Stomach (tissue), 8 donors: ENCODE measurements at regions not wholly inside any gene's neighbourhood (a gene's known extent, or its start where the extent isn't known, plus 50 kb on each side); places are given as distances from the start of the nearest gene placed in this dataset.
A peak's percentile ranks its signal among the peaks of the same experiment; 100 is the strongest.

Source experiments
- DNase-seq, 2 donors: peaks; one replicate each; pipeline versions ENCODE4 v3.0.0 to v3.0.0-alpha.2; 2013 to 2019
- H3K27ac ChIP-seq, 5 donors: fragments of 200-600 bp in 4 of 5; sonication (generic) in 4 of 5; one replicate each; pipeline ENCODE4 v1.5.1; 2013 to 2019; ENCODE audit warnings: mild to moderate bottlenecking in 1 of 5, moderate library complexity in 1 of 5
- H3K27me3 ChIP-seq, 3 donors: fragments of 200-600 bp; sonication (generic); one replicate each; pipeline ENCODE4 v1.5.1; 2017 to 2019; ENCODE audit warnings: mixed run types in 1 of 3
- H3K36me3 ChIP-seq, 4 donors: fragments of 200-600 bp; sonication (generic); 1 replicate in 3 of 4; 2 replicates in 1 of 4; pipeline ENCODE4 v1.5.1; 2016 to 2019
- H3K4me1 ChIP-seq, 4 donors: fragments of 200-600 bp; sonication (generic); one replicate each; pipeline ENCODE4 v1.5.1; 2016 to 2019
- H3K4me3 ChIP-seq, 4 donors: fragments of 200-600 bp; sonication (generic) in 3 of 4; one replicate each; pipeline ENCODE4 v1.5.1; 2016 to 2019; ENCODE audit warnings: mild to moderate bottlenecking in 1 of 4
- H3K9me3 ChIP-seq, 4 donors: fragments of 200-600 bp; sonication (generic); one replicate each; pipeline ENCODE4 v1.5.1; 2016 to 2019
- CTCF ChIP-seq, 7 experiments: fragments of 450-650 bp in 4 of 7; fragments of 200-600 bp in 3 of 7; sonication (generic) in 3 of 7; IDR thresholded peaks; one replicate each; pipeline ENCODE4 v1.5.1; 2016 to 2019; ENCODE audit warnings: antibody characterized with exemption in 7 of 7, control low read depth in 2 of 7, mild to moderate bottlenecking in 1 of 7
- EP300 ChIP-seq: sonication (generic); formaldehyde crosslinking; IDR thresholded peaks from one replicate; pipeline ENCODE4 v1.6.1; 2017; ENCODE audit warnings: antibody characterized with exemption
- POLR2A ChIP-seq, 4 donors: fragments of 450-650 bp; IDR thresholded peaks; one replicate each; pipeline ENCODE4 v1.6.1; 2016; ENCODE audit warnings: antibody characterized with exemption in 4 of 4, control low read depth in 2 of 4, mild to moderate bottlenecking in 1 of 4, moderate library complexity in 1 of 4
- POLR2AphosphoS5 ChIP-seq, 3 donors: sonication (generic); formaldehyde crosslinking; IDR thresholded peaks; one replicate each; pipeline ENCODE4 v1.6.1; 2016; ENCODE audit warnings: antibody characterized with exemption in 3 of 3
- WGBS, 5 donors: extraction: QIAGEN DNeasy Blood & Tissue Kit in 3 of 5; methylation state at CpG; one replicate each; pipeline versions ENCODE4 v1.1.5 to v1.1.7; 2013 to 2018; 5-methylcytosine and 5-hydroxymethylcytosine counted together
- intact Hi-C: fragments of 100-400 bp; cut with DNase I; formaldehyde crosslinking; loops from one replicate; pipeline ENCODE4 v1.15.1; 2023; ENCODE audit warnings: low total_unique reads
- donor health status: healthy with polysubstance abuse.
- donor health status: Bipolar disorder and iron deficiency.
- donor health status: healthy.

- H3K4me3 ChIP-seq, result no peak overlapping the region
- no peak overlapping the region for H3K27ac ChIP-seq
- H3K9me3 ChIP-seq, result no peaks in the 10 kb centered on the region
- peaks cover 3 to 50% (median 4%) of the 10 kb centered on the region in 3 donors for H3K27me3 ChIP-seq
- 84 to 88% (median 87%) methylated on average over 17 to 25 of the region's 25 CpGs for WGBS, 5 donors
- DNase-seq, result no peak
- H3K4me1 ChIP-seq, result no peaks in the 10 kb centered on the region
- intact Hi-C loops, result no loop called here
- TF ChIP-seq EP300, result no peak
- no peak for TF ChIP-seq POLR2A (IDR thresholded peaks at IDR 0.05)
- TF ChIP-seq CTCF (IDR thresholded peaks at IDR 0.05), result no peak
- TF ChIP-seq POLR2AphosphoS5 (IDR thresholded peaks at IDR 0.05), result no peak
- no peaks in the 10 kb centered on the region for H3K36me3 ChIP-seq
Measured at GRCh38 chr16:86963600-86964575, 353.3 kb downstream of the C16orf95 start.

GRCh38 chr16:86964796-86965241 is 352.4 kb downstream of the C16orf95 start:
- DNase-seq, result no peak
- TF ChIP-seq EP300, result no peak
- Histone ChIP-seq H3K36me3 (no peaks in the 10 kb centered on the region), H3K9me3 (no peaks in the 10 kb centered on the region), H3K4me1 (no peaks in the 10 kb centered on the region), H3K27ac (no peak overlapping the region), H3K4me3 (no peak overlapping the region), H3K27me3 (peaks cover 0 to 44% (median under 1%) of the 10 kb centered on the region in 3 donors)
- 78 to 93% (median 82%) methylated on average over 8 to 14 of the region's 14 CpGs for WGBS, 5 donors
- intact Hi-C loops, result no loop called here

GRCh38 chr16:86965331-86965730 is 351.9 kb downstream of the C16orf95 start:
- no peaks in the 10 kb centered on the region for H3K4me1 ChIP-seq
- no peak for TF ChIP-seq POLR2A (IDR thresholded peaks at IDR 0.05)
- no peak for TF ChIP-seq POLR2AphosphoS5 (IDR thresholded peaks at IDR 0.05)
- TF ChIP-seq EP300, result no peak
- TF ChIP-seq CTCF (IDR thresholded peaks at IDR 0.05), result no peak
- no peaks in the 10 kb centered on the region for H3K9me3 ChIP-seq
- no peak overlapping the region for H3K4me3 ChIP-seq
- WGBS, 5 donors, result 87 to 94% (median 93%) methylated on average over 9 to 12 of the region's 12 CpGs
- no peak overlapping the region for H3K27ac ChIP-seq
- intact Hi-C loops, result no loop called here
- H3K36me3 ChIP-seq, result no peaks in the 10 kb centered on the region
- DNase-seq, result no peak
- peaks cover 0 to 42% (median 0%) of the 10 kb centered on the region in 3 donors for H3K27me3 ChIP-seq

GRCh38 chr16:86965840-86966550 is 351.2 kb downstream of the C16orf95 start:
- H3K27ac ChIP-seq, result no peak overlapping the region
- no peaks in the 10 kb centered on the region for H3K9me3 ChIP-seq
- no peak overlapping the region for H3K4me3 ChIP-seq
- no peaks in the 10 kb centered on the region for H3K36me3 ChIP-seq
- H3K4me1 ChIP-seq, result no peaks in the 10 kb centered on the region
- TF ChIP-seq CTCF (IDR thresholded peaks at IDR 0.05) (no peak), EP300 (no peak), POLR2AphosphoS5 (IDR thresholded peaks at IDR 0.05) (no peak), POLR2A (IDR thresholded peaks at IDR 0.05) (no peak)
- H3K27me3 ChIP-seq, result peaks cover 0 to 42% (median 0%) of the 10 kb centered on the region in 3 donors
- intact Hi-C loops, result no loop called here
- peak in 1 of 2 donors; percentile 46 for DNase-seq
- WGBS, 5 donors, result 40 to 61% (median 54%) methylated on average over 11 to 13 of the region's 13 CpGs
